ENCODE measurements at regions not wholly inside any gene's neighbourhood (a gene's known extent, or its start where the extent isn't known, plus 50 kb on each side); places are given as distances from the start of the nearest gene placed in this dataset.
"Not testable (repeated sequence)": the region's sequence is repeated elsewhere in the genome, so short reads cannot be mapped to it uniquely, and the experiment has no call there.

GRCh38 chr12:127983213-127983791 lies 283.7 kb upstream of the TMEM132C start:
- not testable (repeated sequence) for DNase-seq (ENCODE audit: low spot score)

GRCh38 chr12:127984386-127985055 lies 282.4 kb upstream of the TMEM132C start:
- DNase-seq (ENCODE audit: low spot score), result no peak

DNA sequence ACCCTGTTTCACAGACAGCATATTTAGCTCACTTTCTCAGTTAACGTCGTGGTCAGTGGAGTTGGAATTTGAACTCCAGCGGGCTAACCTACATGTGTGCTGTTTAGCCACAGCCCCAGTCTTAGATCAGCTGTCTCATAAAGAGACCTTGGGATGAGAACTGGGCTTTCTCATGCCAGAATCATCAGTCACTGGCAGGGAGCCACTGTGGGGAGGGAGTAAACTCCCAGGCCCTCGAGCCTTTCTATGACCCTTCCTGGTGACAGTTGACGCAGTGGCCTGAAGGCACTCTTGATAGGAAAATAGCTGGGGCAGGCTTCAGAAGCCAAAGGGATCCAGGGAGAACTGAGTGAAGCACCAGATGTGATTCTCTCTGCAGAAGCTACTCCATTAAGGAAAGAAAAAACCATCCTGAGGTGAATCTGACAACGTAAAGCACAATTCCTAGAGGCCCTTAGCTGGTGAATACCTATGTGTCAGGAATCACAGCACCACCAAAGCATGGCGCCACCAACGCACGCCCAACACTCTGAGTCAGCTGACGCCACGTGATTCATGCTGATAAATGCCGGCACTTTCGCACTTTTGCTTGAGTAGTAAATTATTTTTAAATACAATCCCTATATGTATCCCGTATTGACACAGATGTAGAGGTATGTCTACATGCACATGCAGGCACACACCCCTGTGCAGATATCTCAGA lies 279.6 kb upstream of the TMEM132C start:
- DNase-seq (ENCODE audit: low spot score), result no peak

- DNase-seq (ENCODE audit: low spot score), result no peak
These were observed 275.5 kb upstream of the TMEM132C start for GRCh38 chr12:127991485-127991884.

DNA sequence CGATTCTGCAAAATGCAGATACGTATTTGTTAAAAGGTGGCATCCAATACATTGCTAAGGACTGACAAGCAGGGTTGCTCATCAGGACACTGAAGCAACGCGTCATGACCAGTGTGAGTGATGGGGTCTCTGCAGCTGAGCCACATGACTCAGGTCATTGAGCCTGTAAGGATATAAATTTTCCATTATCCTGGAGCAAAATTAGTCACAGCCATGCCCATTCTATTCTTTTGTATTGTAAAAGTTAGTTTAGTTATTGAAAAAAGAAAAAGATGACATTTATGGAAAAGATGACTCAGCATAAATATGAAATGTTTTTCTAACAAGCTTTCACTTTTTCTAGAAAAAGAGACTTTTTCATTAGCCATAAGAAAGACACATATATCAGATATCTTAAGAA lies 268.0 kb upstream of the TMEM132C start:
- no peak for DNase-seq (ENCODE audit: low spot score)

DNA sequence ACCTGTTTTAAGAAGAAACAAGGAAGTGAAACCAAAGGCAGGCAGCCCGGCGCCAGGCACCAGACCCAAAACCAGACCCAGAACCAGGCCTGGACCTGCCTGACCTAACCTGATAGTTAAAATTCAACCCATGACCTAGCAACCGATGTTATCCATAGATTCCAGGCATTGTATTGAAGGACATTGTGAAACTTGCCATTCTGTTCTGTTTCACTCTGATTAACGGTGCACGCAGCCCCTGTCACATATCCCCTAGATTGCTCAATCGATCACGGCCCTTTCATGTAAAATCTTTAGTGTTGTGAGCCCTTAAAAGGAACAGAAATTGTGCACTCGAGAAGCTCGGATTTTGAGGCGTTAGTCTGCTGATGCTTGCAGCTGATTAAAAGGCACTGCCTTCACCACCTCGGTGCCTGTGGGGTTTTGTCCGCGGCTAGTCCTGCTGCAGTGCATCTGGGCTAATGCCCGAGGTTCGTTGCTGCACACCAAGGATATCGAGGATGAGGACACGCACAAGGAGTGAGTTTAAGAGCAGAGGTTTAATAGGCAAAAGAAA lies 262.5 kb upstream of the TMEM132C start:
- DNase-seq (ENCODE audit: low spot score), result peak; percentile 36

- DNase-seq (ENCODE audit: low spot score), result no peak
These were observed 259.7 kb upstream of the TMEM132C start for GRCh38 chr12:128007250-128007649.

DNA sequence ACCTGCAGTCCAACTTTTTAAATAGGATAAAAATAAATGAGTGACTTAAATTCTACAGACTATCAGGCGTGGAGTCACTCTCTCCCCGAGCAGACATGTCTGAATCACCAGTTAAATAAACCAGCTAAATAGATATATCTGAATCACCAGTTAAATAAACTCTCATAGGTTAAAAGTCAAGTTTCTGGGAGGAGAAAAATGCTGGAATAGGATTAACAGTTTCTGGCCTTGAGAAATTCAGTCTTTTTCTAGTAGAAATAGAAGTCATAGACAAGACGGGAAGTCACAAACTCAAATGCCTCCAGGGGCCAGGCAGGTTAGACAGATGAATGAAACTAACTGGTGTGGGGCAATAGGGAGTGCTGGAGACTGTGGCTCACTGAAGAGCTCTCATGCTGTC lies 258.6 kb upstream of the TMEM132C start:
- DNase-seq (ENCODE audit: low spot score), result no peak

GRCh38 chr12:128009108-128009507 lies 257.9 kb upstream of the TMEM132C start:
- no peak for DNase-seq (ENCODE audit: low spot score)

- DNase-seq (ENCODE audit: low spot score), result no peak
These were observed 254.9 kb upstream of the TMEM132C start for GRCh38 chr12:128012110-128012509.

- no peak for DNase-seq (ENCODE audit: low spot score)
These were observed 251.7 kb upstream of the TMEM132C start for GRCh38 chr12:128015276-128015675.

DNA sequence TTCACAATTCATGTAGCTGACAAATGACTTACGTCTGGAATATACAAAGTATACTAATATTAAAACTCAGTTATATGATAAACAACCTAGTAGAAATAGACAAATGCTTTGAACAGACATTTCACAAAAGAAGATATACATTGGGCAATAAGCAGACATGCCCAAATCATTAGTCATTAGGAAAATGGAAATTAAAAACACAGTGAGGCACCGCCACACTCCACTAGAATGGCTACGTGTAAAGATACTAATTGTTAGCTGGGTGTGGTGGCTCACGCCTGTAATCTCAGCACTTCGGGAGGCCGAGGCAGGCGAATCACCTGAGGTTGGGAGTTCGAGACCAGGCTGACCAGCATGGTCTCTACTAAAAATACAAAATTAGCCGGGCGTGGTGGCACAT lies 248.9 kb upstream of the TMEM132C start:
- DNase-seq (ENCODE audit: low spot score), result no peak

GRCh38 chr12:128019996-128020544 lies 246.9 kb upstream of the TMEM132C start:
- no peak for DNase-seq (ENCODE audit: low spot score)

- no peak for DNase-seq (ENCODE audit: low spot score)
These were observed 245.4 kb upstream of the TMEM132C start for GRCh38 chr12:128021561-128021960.

- DNase-seq (ENCODE audit: low spot score), result no peak
These were observed 241.3 kb upstream of the TMEM132C start for GRCh38 chr12:128025589-128026245.

GRCh38 chr12:128026696-128027574 lies 240.0 kb upstream of the TMEM132C start:
- no peak for DNase-seq (ENCODE audit: low spot score)

DNA sequence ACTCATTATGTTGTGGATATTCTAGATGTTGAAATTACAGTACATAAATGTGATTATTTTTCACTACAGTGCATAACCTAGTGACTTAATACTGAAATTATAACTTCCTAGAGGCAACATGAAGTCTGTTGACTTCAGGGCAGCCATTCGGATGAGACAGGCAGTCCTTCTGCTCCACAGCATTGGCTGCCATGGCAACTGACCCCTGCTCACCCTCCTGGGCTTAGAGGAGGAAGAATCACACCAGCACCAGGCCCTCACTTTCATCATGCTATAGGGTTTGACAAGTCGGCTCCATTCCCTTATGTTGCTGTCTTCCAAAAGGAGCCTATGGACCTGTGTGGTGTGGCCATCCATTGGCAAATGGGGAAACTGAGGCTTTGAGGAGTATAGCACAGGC lies 233.5 kb upstream of the TMEM132C start:
- no peak for DNase-seq (ENCODE audit: low spot score)

- no peak for DNase-seq (ENCODE audit: low spot score)
These were observed 226.0 kb upstream of the TMEM132C start for GRCh38 chr12:128040971-128041370.

- not testable (repeated sequence) for DNase-seq (ENCODE audit: low spot score)
These were observed 224.7 kb upstream of the TMEM132C start for GRCh38 chr12:128042283-128042682.

DNA sequence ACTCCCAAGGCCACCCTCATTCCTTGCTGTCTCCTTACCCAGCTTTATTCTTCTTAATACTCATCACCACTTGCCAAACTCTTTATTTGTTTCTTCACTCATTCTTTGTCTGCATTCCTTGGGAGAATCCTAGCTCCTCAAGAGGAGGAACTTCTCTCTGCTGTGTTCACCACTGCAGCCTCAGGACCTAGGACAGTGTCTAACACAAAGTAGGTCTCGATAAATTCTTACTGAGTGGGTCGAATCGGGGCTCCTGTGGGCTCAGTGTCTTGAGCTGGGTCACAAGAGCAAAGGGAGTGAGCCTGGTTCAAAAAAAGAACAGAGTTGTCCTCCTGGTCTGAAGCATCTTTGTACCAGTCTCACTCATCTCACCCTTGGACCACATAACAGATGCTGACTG lies 224.1 kb upstream of the TMEM132C start:
- no peak for DNase-seq (ENCODE audit: low spot score)

- DNase-seq (ENCODE audit: low spot score), result no peak
These were observed 223.7 kb upstream of the TMEM132C start for GRCh38 chr12:128043317-128043716.
